Stimulated activated CD4-positive, alpha-beta T cell treated with anti-CD3 and anti-CD28 coated beads, Interleukin-15, amount 100 ng/mL, for 24 hours (primary cell): ENCODE measurements at regions not wholly inside any gene's neighbourhood (a gene's known extent, or its start where the extent isn't known, plus 50 kb on each side); places are given as distances from the start of the nearest gene placed in this dataset.
A peak's percentile ranks its signal among the peaks of the same experiment; 100 is the strongest.
"Not testable (repeated sequence)": the region's sequence is repeated elsewhere in the genome, so short reads cannot be mapped to it uniquely, and the experiment has no call there.

Source experiments
- DNase-seq: peaks from one replicate; pipeline ENCODE4 v3.0.0-alpha.2; 2020

DNA sequence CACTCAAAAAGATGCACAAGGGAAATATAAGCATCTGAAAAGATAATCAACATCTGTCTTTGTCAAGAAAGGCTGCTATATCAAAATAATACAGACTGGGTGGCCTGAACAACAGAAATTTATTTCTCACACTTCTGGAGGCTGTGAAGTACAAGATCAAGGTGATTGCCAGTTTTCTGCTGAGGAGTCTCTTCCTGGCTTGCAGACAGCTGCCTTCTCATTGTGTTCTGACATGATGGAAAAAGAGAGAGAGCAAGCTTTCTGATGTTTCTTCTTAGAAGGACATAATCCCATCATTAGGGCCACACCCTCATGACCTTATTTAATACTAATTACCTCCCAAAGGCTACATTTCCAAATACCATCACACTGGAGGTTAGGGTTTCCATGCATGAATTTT, 1573.3 kb downstream of the SI start:
- no peak for DNase-seq

DNA sequence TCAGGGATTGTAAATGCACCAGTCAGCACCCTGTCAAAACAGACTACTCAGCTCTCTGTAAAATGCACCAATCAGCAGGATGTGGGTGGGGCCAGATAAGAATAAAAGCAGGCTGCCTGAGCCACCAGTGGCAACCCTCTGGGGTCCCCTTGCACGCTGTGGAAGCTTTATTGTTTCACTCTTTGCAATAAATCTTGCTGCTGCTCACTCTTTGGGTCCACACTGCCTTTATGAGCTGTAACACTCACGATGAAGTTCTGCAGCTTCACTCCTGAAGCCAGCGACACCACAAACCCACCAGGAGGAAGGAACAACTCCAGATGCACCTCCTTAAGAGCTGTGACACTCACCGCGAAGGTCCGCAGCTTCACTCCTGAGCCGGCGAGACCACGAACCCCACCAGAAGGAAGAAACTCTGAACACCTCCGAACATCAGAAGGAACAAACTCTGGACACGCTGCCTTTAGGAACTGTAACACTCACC, 1578.5 kb downstream of the SI start:
- not testable (repeated sequence) for DNase-seq

DNA sequence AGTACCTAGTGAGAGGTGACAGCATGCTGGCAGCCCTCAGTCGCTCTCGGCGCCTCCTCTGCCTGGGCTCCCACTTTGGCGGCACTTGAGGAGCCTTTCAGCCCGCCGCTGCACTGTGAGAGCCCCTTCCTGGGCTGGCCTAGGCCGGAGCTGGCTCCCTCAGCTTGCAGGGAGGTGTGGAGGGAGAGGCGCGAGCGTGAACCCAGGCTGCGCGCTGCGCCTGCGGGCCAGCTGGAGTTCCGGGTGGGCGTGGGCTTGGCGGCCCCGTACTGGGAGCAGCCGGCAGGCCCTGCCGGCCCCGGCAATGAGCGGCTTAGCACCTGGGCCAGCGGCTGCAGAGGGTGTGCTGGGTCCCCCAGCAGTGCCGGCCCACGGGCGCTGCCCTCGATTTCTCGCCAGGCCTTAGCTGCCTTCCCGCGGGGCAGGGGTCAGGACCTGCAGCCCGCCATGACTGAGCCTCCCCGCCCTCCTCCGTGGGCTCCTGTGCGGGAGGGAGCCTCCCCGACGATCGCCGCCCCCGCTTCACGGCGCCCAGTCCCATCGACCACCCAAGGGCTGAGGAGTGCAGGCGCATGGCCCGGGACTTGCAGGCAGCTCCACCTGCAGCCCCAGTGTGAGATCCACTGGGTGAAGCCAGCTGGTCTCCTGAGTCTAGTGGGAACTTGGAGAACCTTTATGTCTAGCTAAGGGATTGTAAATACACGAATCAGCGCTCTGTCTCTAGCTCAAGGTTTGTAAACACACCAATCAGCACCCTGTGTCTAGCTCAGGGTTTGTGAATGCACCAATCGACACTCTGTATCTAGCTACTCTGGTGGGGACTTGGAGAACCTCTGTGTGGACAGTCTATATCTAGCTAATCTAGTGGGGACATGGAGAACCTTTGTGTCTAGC, 1579.2 kb downstream of the SI start:
- not testable (repeated sequence) for DNase-seq

DNA sequence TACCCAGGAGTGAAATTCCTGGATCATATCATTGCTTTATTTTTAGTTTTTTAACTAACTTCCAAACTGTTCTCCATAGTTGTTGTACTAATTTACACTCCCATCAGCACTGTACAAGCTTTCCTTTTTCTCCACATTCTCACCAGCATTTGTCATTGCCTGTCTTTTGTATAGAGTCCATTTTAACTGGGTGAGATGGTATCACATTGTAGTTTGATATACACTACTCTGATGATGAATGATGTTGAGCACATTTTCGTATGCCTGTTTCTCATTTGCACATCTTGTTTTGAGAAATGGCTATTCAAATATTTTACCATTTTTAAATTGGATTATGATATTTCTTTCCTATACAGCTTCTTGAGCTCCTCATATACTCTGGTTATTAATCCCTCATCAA, 1586.6 kb downstream of the SI start:
- DNase-seq: no peak

DNA sequence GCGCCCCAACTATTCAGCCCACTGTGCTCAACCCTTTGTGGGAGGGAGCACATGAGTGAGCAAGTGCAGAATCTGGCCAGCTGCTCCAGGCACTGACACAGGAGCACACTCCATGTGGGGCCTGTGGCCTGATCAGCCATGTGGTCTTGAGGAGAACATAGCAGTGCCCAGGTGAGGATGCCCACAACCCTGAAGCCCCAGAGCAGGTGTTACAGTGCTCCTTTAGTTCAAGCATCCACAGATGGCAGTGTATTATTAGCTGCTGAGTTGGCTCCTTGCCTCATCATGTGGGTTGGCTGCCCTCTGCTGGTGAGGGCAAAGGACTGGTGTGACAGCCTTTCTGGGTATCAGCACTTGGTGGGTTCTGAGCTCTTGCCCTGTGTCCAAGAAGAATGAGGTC, 1588.2 kb downstream of the SI start:
- DNase-seq: peak; percentile 44

DNA sequence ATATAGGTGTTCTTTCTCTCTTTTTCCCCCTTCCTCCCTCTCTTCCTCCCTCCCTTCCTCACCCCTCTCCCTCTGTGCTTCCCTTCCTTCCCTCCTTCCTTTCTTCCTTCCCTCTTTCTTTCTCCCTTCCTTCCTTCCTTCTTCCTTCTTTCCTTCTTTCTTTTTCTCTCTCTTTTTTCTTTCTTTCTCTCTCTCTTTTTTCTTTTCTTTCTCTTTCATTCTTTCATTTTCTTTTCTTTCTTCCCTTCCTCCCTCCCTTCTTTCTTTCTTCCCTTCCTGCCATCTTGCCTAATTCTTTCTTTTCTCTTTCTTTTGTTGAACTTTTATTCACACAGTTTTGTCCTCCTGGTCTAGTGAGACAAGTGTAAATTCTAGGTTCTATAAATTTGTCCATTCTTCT, 1595.6 kb downstream of the SI start:
- DNase-seq: no peak

DNA sequence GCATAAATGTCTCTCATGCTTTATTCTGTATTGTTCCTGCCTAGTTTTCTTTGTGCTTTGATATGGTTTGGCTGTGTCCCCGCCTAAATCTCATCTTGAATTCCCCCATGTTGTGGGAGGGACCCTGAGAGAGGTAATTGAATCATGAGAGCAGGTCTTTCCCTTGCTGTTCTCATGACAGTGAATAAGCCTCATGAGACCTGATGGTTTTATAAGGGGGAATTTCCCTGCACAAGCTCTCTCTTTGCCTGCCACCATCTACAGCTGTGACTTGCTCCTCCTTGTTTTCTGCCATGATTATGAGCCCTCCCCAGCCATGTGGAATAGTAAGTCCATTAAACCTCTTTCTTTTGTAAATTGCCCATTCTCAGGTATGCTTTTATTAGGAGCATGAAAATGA, 1596.6 kb downstream of the SI start:
- no peak for DNase-seq

DNA sequence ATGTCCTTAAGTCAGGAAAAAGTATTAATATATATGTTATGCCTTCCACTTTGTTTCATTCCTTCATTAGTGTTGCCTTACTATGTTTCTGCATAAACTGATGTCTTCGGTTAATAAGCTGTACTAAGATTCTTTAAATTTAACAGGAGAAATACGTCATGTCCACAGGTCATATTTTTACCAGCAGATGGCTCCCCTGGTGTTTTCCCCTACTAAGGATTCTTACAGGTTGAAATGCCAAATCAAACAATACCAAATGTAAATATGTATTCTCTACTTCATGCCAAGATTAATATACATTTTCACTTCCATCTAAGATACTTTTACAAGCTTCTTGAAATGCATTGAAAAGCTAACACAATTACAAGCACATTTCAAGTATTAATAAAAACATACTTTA, 1602.1 kb downstream of the SI start:
- DNase-seq: no peak

DNA sequence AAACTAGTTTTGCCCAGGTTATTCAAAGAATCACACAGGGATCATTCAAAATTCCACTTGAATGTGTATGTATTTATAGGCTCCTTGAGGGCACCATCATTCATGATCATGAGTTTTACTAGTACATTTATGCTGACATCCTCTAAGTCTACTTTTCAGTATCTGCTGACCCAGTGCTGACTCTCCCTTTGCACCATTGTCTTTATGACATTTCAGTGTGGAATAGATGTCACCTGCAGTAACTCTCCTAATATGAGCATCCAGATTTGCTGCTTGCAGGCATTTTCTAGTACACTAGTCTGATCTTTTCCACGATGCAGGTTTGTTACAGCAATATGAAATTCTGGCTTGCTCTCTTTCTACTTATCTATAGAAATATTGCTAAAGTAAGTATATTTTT, 1603.5 kb downstream of the SI start:
- no peak for DNase-seq

DNA sequence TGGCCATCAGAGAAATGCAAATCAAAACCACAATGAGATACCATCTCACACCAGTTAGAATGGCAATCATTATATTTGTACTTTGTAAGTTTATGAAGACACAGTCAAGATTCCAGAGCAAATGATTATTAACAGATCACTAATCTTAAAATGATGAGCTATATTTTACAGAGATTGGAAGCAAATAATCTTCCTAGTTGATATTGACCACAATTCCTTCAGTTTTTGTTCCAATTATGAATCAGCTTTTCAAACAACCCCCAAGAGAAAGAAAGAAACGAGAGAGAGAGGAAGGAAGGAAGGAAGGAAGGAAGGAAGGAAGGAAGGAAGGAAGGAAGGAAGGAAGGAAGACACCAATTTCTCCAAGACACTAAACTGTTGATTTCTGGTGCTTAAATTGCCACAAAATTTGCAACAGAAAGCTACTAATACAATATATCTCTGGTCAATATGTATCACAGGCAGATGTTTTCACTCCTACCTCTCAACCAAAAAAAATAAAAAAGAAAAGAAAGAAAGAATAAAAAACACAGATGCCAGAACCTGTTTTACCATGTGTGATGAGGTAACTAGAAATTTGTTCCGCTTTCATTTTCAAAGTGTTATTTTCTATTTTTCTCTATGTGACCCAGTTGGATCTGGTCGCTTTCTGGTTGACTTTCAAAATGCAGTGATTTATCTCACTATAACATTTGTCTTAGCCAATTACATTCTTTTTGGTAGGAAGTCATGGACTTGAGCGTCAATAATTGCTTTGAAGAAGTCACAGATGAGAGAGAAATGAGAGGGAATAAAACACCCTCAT, 1609.6 kb downstream of the SI start:
- DNase-seq: no peak

DNA sequence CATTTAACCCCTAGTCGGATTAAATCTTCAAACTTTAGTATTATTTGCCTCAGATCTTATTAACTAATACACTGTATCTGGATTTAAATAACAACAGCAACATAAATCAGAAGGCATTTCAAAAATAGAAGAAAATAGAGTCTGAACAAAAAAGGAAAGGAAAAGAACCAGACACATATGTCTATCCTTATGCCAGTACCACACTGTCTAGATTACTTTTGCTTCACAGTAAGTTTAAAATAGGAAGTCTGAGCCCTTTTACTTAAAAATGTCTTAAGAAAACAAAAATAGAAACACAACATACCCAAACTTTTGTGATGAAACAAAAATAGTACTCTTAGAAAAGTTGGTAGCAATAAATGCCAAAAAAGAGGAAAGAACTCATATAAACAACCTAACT, 1615.8 kb downstream of the SI start:
- no peak for DNase-seq

DNA sequence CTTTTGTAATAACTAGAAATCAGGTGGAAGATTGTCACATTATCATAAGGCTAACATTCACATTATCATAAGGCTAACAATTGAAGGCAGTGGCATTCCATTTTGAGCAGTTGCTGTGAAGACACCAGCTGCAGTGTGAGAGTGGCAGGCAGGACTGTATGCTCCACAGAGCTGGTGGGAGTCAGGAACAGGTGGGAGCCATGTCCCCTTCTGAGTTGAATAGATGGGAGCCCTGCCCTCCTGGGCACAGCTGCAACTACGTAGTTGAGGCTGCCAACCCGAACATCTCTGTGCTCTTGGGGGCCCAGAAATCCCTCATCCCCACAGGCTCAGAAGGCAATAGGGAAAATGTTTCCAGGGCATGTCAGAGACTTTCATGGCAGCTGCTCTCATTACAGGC, 1627.6 kb downstream of the SI start:
- no peak for DNase-seq

DNA sequence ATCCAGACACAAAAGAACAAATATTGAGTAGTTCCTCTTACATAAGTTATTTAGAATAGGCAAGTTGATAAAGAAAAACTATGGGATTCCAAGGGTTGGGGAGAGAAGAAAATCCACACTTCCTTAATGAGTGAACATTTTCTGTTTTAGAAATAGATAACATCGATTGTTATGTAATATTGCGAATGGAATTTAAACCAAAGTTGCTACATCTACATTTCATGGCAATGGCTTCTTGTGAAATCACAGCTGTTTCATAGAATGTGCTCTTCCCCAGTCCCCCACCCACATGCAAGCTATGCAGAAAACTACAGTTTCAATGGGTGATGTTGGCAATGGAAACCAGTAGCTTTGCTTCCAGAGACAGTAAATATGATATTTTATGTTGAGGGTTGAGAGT, 1639.5 kb downstream of the SI start:
- no peak for DNase-seq

DNA sequence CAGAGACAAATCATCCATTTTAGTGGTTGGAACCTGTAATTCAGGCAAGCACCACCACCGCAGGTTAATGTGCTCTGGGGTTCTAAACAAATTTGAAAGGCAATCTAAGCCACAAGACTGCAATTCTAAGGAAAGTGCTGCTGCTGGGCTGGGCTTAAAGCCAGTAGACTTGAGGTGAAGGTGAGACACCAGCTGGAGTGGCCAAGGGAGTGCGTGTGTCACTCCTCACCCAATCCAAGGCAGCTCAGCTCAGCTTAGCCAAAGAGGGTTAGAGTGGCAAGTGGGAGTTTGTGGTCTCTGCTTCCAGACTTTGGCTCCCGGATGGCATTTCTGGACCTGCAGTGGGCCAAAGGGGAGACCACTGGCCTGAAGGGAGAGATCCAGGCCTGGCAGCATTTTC, 1655.6 kb downstream of the SI start:
- no peak for DNase-seq

DNA sequence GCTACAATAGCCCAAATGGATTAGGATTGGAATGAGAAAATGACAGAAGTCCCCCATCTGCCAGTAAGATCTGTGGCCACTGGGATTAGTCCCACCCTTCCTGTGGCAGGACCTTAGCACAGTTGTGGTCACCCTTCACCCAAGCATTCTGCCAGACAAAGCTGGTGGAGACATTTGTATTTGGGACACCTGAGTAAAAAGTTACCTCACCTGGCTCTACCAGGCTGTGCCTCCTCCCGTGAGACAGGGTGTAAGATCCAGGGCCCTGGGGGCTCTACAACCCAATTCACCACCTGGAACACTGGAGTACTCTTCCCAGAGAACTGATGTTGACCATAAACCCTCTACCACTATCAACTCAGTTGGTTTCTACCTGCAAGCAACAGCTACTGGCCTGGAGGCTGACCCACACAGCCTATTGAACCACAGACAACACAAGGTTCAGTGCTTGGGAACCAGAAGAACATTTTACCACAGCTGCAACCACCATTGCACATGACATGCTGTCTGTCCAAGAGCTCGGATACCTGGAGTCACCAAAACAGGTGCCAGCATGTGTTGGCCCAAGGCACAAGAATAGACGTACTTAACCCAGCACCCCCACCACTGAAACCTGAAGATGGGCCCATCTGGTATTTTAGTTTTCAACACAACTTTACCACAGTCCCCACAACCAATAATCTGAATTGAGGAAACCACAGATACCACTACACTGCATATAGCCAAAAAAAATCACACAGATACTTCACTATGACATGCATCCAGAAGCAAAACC, 1686.7 kb downstream of the SI start:
- DNase-seq: no peak

DNA sequence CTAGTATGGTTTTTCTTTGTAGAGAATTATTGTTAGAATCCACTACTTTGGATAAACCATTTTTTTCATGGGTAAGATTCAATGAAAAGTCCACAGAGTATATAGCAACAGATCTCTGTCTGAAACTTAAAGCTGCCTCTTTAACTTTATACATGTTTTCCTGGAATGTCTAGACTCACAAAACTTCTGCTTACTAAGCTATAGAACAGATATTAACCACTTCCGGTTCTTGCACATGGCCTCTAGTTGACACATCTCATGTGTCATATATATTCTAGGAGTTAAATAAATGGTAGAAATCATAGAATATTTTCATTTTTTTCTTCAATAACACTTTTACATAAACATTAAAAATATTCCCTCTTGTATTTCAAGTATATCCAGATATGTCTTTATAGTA, 1693.9 kb downstream of the SI start:
- DNase-seq: no peak

DNA sequence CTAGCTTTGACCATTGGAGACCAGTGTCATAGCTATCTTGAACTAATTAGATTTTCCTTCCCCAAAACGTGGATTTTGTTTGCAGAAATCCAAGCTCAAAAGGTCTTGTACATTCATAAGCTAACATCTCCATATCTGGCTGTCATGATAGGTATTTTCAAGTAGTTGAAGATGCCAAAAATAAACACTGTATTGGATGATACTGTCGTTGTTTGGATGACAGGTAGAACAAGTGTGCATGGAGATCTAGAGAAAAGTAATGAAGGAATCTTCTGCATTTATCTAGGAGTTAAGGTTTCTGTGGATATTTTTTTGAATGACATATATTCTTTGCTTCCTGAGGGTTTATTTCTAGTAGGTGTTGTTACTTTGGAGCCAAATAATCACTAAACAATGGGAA, 1696.1 kb downstream of the SI start:
- no peak for DNase-seq

DNA sequence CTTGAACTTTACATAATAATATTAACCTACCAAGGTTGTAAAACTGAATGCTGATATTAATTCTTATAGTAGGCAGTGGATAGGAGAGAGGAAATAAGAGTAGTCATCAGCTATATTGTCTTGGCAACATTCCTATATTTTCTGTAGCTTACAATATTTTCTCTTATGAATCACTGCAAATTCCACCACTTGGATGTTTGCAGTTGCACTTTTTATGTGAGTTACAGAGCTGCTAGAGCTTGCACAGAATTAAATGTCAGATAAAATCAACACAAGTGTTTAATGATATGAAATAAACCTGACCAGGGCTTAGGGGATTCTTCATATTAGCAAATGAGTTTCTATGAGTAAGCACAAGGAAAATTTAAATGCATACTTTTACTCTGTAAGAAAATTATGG, 1710.1 kb downstream of the SI start:
- no peak for DNase-seq

DNA sequence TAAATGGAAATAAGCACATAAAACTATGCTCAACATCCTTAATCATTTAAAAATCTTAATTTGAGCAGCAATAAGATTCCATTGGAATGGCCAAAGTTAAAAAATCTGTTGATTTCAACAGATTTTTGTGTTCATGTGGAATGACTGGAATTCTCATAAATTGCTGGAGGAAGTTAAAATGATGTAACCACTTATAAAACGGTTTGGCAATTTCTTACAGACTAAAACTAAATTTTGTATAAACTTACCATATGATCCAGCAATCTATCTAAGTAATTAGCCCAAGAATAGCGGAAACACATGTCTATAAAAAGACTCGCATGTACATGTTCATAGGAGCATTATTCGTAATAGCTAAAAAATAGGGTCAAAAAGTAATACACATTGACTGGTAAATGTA, 1713.6 kb downstream of the SI start:
- no peak for DNase-seq

DNA sequence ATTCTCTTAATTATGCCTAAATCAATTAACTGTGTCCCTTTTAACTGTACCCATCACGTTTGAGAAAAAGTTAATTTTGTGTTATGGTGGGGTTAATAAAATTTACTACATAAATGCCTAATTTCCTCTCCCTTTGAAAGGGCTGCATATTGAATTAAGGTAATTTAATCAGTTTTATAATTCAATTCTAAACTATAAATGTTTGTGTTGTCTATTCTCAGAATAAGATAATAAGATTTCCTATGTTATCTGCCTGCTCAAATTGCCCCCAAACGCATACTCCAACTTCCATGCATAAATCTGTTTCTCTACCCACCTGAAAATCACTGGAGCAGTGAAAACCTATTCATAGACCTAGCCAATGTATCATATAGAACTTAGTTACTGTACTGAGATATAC, 1716.1 kb downstream of the SI start:
- DNase-seq: no peak

DNA sequence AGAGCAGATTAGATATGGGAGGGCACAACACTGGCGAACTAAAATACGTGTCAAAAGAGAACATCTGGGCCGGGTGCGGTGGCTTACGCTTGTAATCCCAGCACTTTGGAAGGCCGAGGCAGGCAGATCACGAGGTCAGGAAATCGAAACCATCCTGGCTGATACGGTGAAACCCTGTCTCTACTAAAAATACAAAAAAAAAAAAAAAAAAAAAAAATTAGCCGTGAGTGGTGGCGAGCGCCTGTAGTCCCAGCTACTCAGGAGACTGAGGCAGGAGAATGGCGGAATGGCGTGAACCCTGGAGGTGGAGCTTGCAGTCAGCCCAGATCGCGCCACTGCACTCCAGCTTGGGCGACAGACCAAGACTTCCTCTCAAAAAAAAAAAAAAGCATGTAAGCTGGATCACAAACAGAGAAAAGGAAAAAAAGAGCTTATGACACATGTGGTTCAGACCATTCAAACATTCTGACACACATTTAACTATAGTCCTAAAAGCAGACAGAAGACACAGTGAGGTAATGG, 1716.9 kb downstream of the SI start:
- DNase-seq: not testable (repeated sequence)

DNA sequence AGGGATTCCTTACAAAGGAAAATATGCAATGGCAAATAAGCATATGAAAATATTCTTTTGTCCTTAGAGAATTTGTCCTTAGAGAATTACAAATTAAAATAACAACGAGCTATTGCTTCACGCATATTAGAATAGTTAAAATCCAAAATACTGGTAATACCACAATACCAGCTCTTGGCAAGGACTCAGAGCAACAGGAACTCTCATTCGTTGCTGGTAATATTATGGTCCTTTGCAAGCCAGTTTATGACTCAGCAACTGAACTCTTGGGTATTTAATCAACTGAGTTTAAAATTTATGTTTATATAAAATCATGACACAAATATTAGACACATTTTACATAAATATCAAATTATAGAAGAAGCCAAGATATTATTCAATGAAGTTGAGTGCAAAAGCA, 1730.4 kb downstream of the SI start:
- no peak for DNase-seq

DNA sequence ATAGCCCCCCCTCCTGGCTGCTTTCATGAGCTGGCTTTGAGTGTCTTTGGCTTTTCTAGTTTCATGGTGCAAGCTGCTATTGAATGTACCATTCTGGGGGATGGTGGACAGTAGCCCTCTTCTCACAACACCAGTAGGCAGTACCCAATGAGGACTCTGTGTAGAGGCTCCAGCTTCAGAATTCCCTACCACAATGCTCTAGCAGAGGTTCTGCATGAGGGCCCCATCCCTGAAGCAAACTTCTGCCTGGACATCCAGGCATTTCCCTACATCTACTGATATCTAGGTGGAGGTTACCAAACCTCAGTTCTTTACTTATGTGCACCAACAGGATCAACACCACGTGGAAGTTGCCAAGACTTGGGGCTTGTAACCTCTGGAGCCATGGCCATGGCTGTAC, 1742.9 kb downstream of the SI start:
- DNase-seq: no peak
